Cardiac septum (tissue), 1 donor: ENCODE measurements at regions not wholly inside any gene's neighbourhood (a gene's known extent, or its start where the extent isn't known, plus 50 kb on each side); places are given as distances from the start of the nearest gene placed in this dataset.
"Not testable (repeated sequence)": the region's sequence is repeated elsewhere in the genome, so short reads cannot be mapped to it uniquely, and the experiment has no call there.

Source experiments
- DNase-seq: peaks from one replicate; pipeline ENCODE4 v3.0.0-alpha.2; 2020; ENCODE audit warnings: low spot score
- intact Hi-C: fragments of 100-400 bp; cut with DNase I; formaldehyde crosslinking; loops from one replicate; pipeline ENCODE4 v1.14.0; 2022
- donor health status: DM: no; HTN: no; CAD: no.

DNA sequence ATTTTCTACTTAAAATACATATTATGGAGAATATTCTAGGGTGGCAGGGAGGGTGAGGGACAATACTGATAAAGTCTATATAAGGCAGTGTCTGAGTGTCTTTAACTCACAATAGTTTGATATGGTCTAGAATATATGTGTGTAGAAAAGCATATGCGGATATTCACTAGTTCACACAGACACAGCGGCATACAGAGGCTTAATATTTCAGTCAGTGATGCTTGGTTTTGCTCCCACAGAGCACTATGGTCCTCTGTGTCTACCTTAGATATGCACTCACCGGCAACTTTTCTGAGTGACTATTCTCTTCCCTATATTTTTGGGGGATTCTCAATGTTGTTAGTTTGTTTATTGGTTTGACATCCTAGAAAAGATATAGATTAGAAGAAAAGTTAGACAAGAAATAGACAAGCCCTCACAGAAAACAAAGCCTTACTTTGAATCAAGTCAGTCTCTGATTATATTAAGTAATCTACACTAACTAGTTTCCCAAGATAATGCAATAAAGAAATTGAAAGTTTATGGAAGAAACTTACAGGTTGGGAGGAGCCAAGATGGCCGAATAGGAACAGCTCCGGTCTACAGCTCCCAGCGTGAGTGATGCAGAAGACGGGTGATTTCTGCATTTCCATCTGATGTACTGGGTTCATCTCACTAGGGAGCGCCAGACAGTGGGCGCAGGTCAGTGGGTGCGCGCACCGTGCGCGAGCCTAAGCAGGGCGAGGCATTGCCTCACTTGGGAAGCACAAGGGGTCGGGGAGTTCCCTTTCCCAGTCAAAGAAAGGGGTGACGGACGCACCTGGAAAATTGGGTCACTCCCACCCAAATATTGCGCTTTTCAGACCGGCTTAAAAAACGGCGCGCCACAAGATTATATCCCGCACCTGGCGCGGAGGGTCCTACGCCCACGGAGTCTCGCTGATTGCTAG, 578.4 kb upstream of the FOXG1 start:
- DNase-seq, intact Hi-C loops: not testable (repeated sequence)

- no peak for DNase-seq
- intact Hi-C loops, result no loop called here
These were observed 569.7 kb upstream of the FOXG1 start for GRCh38 chr14:28196878-28197277.

GRCh38 chr14:28220391-28220790, 546.2 kb upstream of the FOXG1 start:
- DNase-seq, result no peak
- intact Hi-C loops, result no loop called here

- intact Hi-C loops, result no loop called here
These were observed 525.7 kb upstream of the FOXG1 start for GRCh38 chr14:28240909-28241308.

GRCh38 chr14:28242895-28243294, 523.7 kb upstream of the FOXG1 start:
- intact Hi-C loops, result no loop called here
- no peak for DNase-seq

More at GRCh38 chr14:28240909-28241308, 525.7 kb upstream of the FOXG1 start:
- DNase-seq, result no peak

GRCh38 chr14:28243600-28243999, 523.0 kb upstream of the FOXG1 start:
- DNase-seq, result no peak
- intact Hi-C loops, result no loop called here

GRCh38 chr14:28245216-28245615, 521.4 kb upstream of the FOXG1 start:
- intact Hi-C loops, result no loop called here
- DNase-seq, result no peak

DNA sequence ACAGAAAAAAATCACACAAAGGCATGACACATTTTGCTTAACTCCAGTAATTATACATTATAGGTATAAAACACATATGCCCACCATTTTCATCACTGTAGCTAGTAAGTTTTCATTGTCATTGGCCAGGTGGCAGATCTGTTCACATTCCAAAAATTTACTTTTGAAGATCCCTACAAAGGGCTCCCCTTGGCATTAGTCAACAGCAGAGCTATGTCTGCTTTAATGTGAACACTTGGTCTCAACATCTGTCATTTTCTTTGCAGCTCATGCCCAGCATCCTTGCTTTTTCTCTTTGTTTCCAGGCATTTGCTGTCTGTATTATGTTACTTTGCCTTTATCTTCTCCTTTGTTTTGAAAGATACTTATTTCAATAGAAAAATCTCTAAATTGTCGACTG, 519.1 kb upstream of the FOXG1 start:
- DNase-seq, result no peak
- intact Hi-C loops, result no loop called here

DNA sequence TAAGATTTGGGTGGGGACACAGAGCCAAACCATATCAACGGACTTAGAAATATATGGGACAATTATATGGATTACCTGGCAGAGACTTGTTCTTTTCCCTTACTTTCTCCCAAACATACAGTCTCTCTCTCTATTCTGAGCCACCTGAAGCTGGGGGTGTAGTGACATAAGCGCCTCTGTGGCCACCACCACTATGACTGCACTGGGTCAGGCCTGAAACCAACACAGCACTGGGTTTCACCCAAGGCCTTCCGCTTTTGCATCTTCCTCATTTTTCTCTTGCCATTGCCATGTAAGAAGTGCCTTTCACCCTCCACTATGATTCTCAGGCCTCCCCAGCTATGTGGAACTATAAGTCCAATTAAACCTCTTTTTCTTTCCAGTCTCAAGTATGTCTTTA, 514.5 kb upstream of the FOXG1 start:
- intact Hi-C loops, DNase-seq: not testable (repeated sequence)

DNA sequence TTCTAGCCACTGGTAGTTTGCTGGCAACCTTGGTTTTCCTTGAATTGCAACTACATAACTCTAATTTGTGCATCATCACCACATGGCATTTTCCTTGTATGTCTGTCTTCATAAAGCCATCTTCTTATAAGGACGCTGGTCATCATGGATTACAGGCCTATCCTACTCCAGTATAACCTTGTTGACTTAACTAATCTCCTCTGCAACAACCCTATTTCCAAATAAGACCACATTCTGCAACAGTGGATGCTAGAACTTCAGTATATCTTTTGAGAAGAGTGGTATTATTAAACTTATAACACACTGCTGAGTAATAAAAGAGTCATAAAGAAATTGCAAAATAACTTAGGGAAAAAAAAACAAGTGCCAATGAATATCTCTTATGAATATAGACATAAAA, 511.8 kb upstream of the FOXG1 start:
- intact Hi-C loops, result no loop called here

GRCh38 chr14:28264306-28264705, 502.3 kb upstream of the FOXG1 start:
- intact Hi-C loops, result no loop called here
- DNase-seq, result no peak

More for the DNA sequence above, 511.8 kb upstream of the FOXG1 start:
- DNase-seq, result no peak

DNA sequence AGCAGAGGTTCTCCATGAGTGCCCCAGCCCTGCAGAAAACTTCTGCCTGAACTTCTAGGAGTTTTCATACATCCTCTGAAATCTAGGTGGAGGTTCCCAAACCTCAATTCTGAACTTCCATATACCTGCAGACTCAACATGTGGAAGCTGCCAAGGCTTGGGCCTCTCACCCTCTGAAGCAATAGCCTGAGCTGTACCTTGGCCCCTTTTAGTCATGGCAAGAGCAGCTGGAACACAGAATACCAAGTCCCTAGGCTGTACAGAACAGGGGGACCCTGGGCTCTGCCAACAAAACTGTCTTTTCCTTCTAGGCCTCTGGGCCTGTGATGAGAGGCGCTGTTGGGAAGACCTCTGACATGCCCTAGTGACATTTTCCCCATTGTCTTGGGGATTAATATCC, 494.3 kb upstream of the FOXG1 start:
- no peak for DNase-seq
- intact Hi-C loops, result no loop called here

GRCh38 chr14:28280530-28280929, 486.1 kb upstream of the FOXG1 start:
- no peak for DNase-seq
- intact Hi-C loops, result no loop called here

- intact Hi-C loops, result no loop called here
- DNase-seq, result no peak
These were observed 485.5 kb upstream of the FOXG1 start for GRCh38 chr14:28280997-28281598.

DNA sequence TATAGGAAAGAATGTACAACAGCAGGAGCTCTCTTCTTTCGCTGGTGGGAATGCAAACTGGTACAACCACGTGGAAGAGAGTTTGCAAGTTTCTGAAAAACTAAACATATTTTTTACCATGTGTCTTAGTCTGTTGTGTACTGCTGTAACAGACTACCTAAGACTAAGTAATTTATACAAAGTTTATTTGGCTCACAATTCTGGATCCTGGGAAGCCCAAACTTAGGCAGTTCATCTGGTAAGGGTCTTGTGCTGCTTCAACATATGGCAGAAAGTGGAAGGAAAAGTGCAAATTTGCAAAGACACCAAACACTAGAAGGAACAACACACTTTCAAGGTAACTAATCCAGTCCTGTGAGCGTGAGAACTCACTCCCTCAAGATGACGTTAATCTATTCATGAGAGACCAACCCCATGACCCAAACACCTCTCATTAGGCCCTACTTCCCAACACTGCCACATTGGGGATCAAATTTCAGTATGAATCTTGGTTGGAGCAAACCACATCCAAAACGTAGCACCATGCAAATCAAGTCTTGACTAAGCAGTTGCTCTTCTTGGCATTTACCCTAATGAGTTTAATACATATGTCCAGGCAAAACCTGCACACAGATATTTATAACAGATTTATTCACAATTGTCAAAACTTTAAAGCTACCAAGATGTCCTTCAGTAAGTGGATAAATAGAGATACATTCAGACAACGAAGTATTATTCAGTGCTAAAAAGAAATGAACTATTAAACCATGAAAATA, 481.9 kb upstream of the FOXG1 start:
- intact Hi-C loops, result no loop called here
- no peak for DNase-seq

DNA sequence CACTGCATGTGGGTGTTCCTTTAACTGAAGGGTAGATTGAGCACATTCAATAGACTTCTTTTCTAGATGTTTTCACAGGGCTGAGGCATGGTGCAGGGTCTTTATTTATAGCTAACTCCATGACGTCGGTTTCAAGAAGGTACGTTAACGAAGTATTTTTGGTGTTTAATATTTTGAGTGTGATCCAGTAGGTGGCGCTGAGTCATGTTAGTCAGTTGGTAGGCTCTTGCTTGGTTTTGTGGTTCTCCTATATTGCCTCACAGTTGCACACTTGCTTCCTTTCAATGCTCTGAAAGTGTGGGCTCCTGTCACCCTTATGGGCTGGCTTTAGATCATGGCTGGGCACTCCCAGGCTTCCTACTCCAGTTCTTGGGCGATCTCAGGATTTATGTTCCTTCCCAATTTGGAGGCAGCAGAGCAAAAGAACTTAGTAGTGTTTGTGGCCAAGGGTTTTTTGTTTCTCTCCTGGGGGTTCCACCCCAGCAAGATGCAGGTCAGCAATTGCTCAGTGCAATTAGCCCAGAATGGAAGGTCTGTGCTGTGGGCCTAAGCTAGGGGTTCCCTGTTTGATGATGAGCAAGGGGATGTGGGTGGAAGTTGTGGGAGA, 471.6 kb upstream of the FOXG1 start:
- intact Hi-C loops, result no loop called here

DNA sequence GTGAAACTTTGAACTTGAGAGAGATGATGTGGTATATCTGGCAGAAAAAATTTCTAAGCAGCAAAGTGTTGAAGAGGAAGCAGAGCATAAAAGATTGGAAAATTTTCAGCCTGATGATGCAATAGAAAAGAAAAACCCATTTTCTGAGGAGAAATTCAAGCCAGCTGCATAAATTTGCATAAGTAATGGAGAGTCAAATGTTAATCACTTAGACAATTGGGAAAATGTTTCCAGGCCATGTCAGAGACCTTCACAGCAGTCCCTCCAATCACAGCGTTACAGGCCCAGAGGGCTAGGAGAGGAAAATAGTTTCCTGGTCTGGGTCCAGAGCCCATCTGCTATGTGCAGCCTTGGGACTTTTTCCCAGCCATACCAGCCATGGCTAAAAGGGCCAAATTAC, 469.0 kb upstream of the FOXG1 start:
- intact Hi-C loops, result no loop called here
- DNase-seq, result no peak

More for the DNA sequence above, 471.6 kb upstream of the FOXG1 start:
- DNase-seq, result no peak

- intact Hi-C loops, result no loop called here
- DNase-seq, result no peak
These were observed 468.4 kb upstream of the FOXG1 start for GRCh38 chr14:28298156-28298555.

DNA sequence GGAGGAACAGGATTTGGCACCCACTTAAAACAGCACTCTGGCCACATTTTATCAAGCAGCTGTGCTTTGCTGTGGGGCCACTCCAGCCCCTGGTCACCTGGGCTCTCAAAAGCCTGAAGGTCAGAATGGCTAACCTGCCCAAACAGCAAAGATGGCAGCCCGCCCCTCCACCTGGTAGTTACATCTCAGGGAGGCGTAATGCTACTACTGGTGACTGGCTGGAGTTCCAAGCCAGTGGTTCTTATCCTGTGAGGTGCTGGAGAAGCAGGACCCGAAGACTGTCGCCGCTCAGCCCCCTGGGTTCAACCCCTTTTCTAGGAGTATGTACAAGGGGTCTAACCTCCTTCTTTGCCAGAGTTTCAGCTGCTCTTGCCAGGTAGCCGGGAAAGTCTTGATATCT, 467.4 kb upstream of the FOXG1 start:
- no peak for DNase-seq
- intact Hi-C loops, result no loop called here

DNA sequence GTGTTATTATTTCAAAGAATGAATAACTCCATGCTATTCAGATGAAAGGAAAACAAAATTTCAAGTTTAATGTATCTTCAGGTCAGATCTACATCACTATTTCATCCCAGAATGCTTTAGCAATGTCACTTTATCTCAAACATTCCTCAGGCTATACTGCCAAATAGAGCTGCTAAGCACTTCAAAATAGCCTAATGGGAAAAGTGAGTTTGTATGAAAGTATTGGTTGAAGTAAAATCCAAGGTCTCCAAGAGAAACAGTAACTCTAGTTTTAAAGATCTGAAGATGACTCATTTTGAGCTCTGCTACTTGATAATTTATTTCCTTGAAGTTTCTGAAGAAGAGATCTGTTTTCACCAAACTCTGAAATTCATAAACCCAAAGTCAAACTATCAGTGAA, 466.2 kb upstream of the FOXG1 start:
- intact Hi-C loops, result no loop called here
- DNase-seq, result no peak
